Pancreas (tissue), 10 donors: ENCODE measurements at regions not wholly inside any gene's neighbourhood (a gene's known extent, or its start where the extent isn't known, plus 50 kb on each side); places are given as distances from the start of the nearest gene placed in this dataset.
A peak's percentile ranks its signal among the peaks of the same experiment; 100 is the strongest.

Experiments used
- ATAC-seq, 4 donors: fragments of 200-7000 bp; cut with Tn5 transposase; one replicate each; pipeline versions ENCODE4 v1.8.0 to v1.9.1; 2020; ENCODE audit warnings: mild to moderate bottlenecking in 4 of 4, moderate library complexity in 4 of 4
- DNase-seq, 6 donors: peaks; one replicate each; pipeline ENCODE4 v3.0.0-alpha.2; 2020
- FAIRE-seq: peaks from 2 replicates; lab custom pipeline; 2012; peaks lifted over from hg19 to GRCh38; lab: Jason Lieb, UNC
- H3K27ac ChIP-seq, 4 donors: fragments of 200-600 bp; sonication (generic); 1 replicate in 3 of 4; 2 replicates in 1 of 4; pipeline versions ENCODE4 v1.5.0 to v1.8.0; 2020
- H3K27me3 ChIP-seq, 4 donors: fragments of 200-600 bp; one replicate each; pipeline ENCODE4 v1.8.0; 2021
- H3K36me3 ChIP-seq, 3 donors: fragments of 200-600 bp; sonication (generic) in 1 of 3; one replicate each; pipeline versions ENCODE4 v1.5.0 to v1.8.0; 2020 to 2021
- H3K4me1 ChIP-seq, 3 donors: fragments of 200-600 bp; one replicate each; pipeline ENCODE4 v1.8.0; 2021
- H3K4me3 ChIP-seq, 4 donors: fragments of 200-600 bp; sonication (generic) in 2 of 4; one replicate each; pipeline versions ENCODE4 v1.5.0 to v1.8.0; 2020 to 2021
- H3K9me3 ChIP-seq, 4 donors: fragments of 200-600 bp; one replicate each; pipeline ENCODE4 v1.8.0; 2021
- CTCF ChIP-seq, 4 donors: fragments of 200-600 bp; sonication (generic) in 3 of 4; IDR thresholded peaks; one replicate each; pipeline versions ENCODE4 v1.5.0 to v1.8.0; 2021; ENCODE audit warnings: antibody characterized with exemption in 4 of 4
- WGBS, 2 donors: extraction: QIAGEN DNeasy Blood & Tissue Kit; methylation state at CpG; one replicate each; pipeline ENCODE4 v1.1.7; 2013; 5-methylcytosine and 5-hydroxymethylcytosine counted together
- intact Hi-C, 3 donors: fragments of 100-400 bp; cut with DNase I; formaldehyde crosslinking; loops; one replicate each; pipeline versions ENCODE4 v1.11.1 to v1.14.2; 2022
- donor health status: healthy with polysubstance abuse.
- donor health status: DM: no; HTN: no; CAD: no; lungs with moderate emphysema.
- donor health status: DM: no; HTN: no; CAD: no.
- donor health status: control.
- donor health status: control.
- donor health status: Bipolar disorder and iron deficiency.
- donor health status: DM: yes; HTN: yes; CAD: no.
- donor health status: DM: no; HTN: no; CAD: no.
- donor health status: DM: no; HTN: no; CAD: no.
- donor health status: DM: yes; HTN: yes; CAD: no.

DNA sequence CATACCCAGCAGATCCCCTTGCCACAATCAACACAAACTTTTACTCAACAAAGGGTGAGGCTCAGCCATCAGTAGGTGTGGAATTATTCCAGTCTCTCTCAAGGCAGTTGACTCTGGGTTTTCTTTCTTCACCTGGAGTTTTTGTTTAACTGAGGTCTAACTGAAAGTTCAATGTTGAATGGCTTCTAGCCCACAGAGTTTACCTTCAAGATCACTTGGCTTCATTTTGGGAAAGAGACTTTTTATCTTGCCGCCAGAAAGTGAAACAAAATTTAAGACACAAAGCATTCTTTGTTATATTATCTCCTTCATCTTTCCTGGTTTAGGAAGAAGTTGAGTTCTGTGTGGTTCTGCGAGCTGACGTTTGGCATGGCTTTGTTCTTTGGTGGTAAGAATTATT, 83.8 kb upstream of the RASGEF1B start:
- Histone ChIP-seq H3K9me3 (no peaks in the 10 kb centered on the region), H3K4me3 (no peak overlapping the region), H3K27ac (peak overlapping the region in 2 of 4 donors; percentile 10 to 25), H3K27me3 (no peaks in the 10 kb centered on the region), H3K36me3 (no peaks in the 10 kb centered on the region), H3K4me1 (no peaks in the 10 kb centered on the region)
- ATAC-seq (peak in 1 of 4 donors; percentile 63), FAIRE-seq (no peak), DNase-seq (no peak)
- 26 to 34% methylated on average over 3 of the region's 3 CpGs for WGBS, 2 donors
- intact Hi-C loops, result no loop called here
- TF ChIP-seq CTCF (IDR thresholded peaks at IDR 0.05), result no peak

DNA sequence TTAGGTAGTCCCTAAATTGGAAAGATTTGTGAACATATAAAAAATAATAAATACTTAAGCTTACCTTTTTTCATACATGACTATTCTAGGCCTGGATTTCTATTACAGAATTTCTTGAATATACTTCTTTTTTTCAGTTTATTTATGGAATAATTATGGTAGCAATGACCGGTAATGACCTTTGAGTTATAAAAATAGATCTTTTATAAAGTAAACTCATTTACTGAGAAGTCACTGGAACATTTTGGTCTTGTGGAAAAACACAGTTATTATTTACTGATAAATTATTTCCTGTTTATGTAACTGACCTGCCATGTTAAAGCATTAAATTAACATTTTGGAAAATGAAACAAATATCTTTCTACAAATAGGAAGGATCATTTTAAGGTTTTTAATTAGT, 80.4 kb upstream of the RASGEF1B start:
- WGBS, 2 donors, result 53 to 68% methylated on average over 1 of the region's 1 CpG
- ATAC-seq (no peak), FAIRE-seq (peak; percentile 83), DNase-seq (no peak)
- Histone ChIP-seq H3K27me3 (no peaks in the 10 kb centered on the region), H3K4me3 (no peak overlapping the region), H3K4me1 (no peaks in the 10 kb centered on the region), H3K27ac (peak overlapping the region in 1 of 4 donors; percentile 2), H3K36me3 (no peaks in the 10 kb centered on the region), H3K9me3 (no peaks in the 10 kb centered on the region)
- intact Hi-C loops, result no loop called here
- no peak for TF ChIP-seq CTCF (IDR thresholded peaks at IDR 0.05)

- no peaks in the 10 kb centered on the region for H3K9me3 ChIP-seq
- H3K27ac ChIP-seq, result no peak overlapping the region
- 71 to 72% methylated on average over 5 of the region's 5 CpGs for whole genome bisulfite sequencing, 2 donors
- no peak for FAIRE-seq
- DNase-seq, result no peak
- no peak overlapping the region for H3K4me3 ChIP-seq
- H3K36me3 ChIP-seq, result no peaks in the 10 kb centered on the region
- no peaks in the 10 kb centered on the region for H3K4me1 ChIP-seq
- intact Hi-C loops, result no loop called here
- TF ChIP-seq CTCF (IDR thresholded peaks at IDR 0.05), result no peak
- ATAC-seq, result peak in 3 of 4 donors; percentile 50 to 59 (median 51)
- H3K27me3 ChIP-seq, result no peaks in the 10 kb centered on the region
Observed at GRCh38 chr4:81550388-81550859, 78.7 kb upstream of the RASGEF1B start.

GRCh38 chr4:81549984-81550383, 78.3 kb upstream of the RASGEF1B start:
- no peaks in the 10 kb centered on the region for H3K36me3 ChIP-seq
- no peaks in the 10 kb centered on the region for H3K27me3 ChIP-seq
- no peaks in the 10 kb centered on the region for H3K4me1 ChIP-seq
- WGBS, 2 donors, result 59 to 63% methylated on average over 7 of the region's 7 CpGs
- intact Hi-C loops, result no loop called here
- no peak overlapping the region for H3K4me3 ChIP-seq
- FAIRE-seq (no peak), DNase-seq (no peak), ATAC-seq (peak in 3 of 4 donors; percentile 31 to 44 (median 40))
- no peak overlapping the region for H3K27ac ChIP-seq
- no peaks in the 10 kb centered on the region for H3K9me3 ChIP-seq
- no peak for TF ChIP-seq CTCF (IDR thresholded peaks at IDR 0.05)

DNA sequence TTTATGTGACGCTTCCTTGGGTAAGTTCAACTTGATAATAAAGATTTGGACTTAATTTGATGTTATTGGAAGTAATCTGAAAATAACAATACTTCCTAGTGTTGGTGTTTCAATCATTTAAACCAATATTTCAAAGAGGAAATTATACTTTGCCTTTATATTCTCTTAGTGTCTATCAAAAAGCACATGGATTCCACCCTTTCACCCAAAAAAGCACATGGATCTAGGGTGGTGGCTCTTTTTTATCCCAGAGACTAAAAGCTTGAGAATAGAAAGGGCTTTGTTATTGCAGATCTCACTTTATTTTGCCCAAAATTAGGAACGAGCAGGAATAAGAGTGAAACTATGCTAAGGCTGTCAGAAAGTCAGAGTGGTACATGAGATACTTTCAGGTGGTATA, 75.1 kb upstream of the RASGEF1B start:
- no peak for TF ChIP-seq CTCF (IDR thresholded peaks at IDR 0.05)
- FAIRE-seq (no peak), DNase-seq (no peak), ATAC-seq (no peak)
- Histone ChIP-seq H3K9me3 (no peaks in the 10 kb centered on the region), H3K36me3 (no peaks in the 10 kb centered on the region), H3K4me1 (no peaks in the 10 kb centered on the region), H3K27ac (no peak overlapping the region), H3K27me3 (no peaks in the 10 kb centered on the region), H3K4me3 (no peak overlapping the region)
- intact Hi-C loops, result no loop called here
- 65 to 70% methylated on average over 2 of the region's 2 CpGs for WGBS, 2 donors
